Pancreas (tissue), 10 donors: ENCODE measurements at regions not wholly inside any gene's neighbourhood (a gene's known extent, or its start where the extent isn't known, plus 50 kb on each side); places are given as distances from the start of the nearest gene placed in this dataset.

Source experiments
- ATAC-seq, 4 donors: fragments of 200-7000 bp; cut with Tn5 transposase; one replicate each; pipeline versions ENCODE4 v1.8.0 to v1.9.1; 2020; ENCODE audit warnings: mild to moderate bottlenecking in 4 of 4, moderate library complexity in 4 of 4
- DNase-seq, 6 donors: peaks; one replicate each; pipeline ENCODE4 v3.0.0-alpha.2; 2020
- FAIRE-seq: peaks from 2 replicates; lab custom pipeline; 2012; peaks lifted over from hg19 to GRCh38; lab: Jason Lieb, UNC
- H3K27ac ChIP-seq, 4 donors: fragments of 200-600 bp; sonication (generic); 1 replicate in 3 of 4; 2 replicates in 1 of 4; pipeline versions ENCODE4 v1.5.0 to v1.8.0; 2020
- H3K27me3 ChIP-seq, 4 donors: fragments of 200-600 bp; one replicate each; pipeline ENCODE4 v1.8.0; 2021
- H3K36me3 ChIP-seq, 3 donors: fragments of 200-600 bp; sonication (generic) in 1 of 3; one replicate each; pipeline versions ENCODE4 v1.5.0 to v1.8.0; 2020 to 2021
- H3K4me1 ChIP-seq, 3 donors: fragments of 200-600 bp; one replicate each; pipeline ENCODE4 v1.8.0; 2021
- H3K4me3 ChIP-seq, 4 donors: fragments of 200-600 bp; sonication (generic) in 2 of 4; one replicate each; pipeline versions ENCODE4 v1.5.0 to v1.8.0; 2020 to 2021
- H3K9me3 ChIP-seq, 4 donors: fragments of 200-600 bp; one replicate each; pipeline ENCODE4 v1.8.0; 2021
- WGBS, 2 donors: extraction: QIAGEN DNeasy Blood & Tissue Kit; methylation state at CpG; one replicate each; pipeline ENCODE4 v1.1.7; 2013; 5-methylcytosine and 5-hydroxymethylcytosine counted together
- intact Hi-C, 3 donors: fragments of 100-400 bp; cut with DNase I; formaldehyde crosslinking; loops; one replicate each; pipeline versions ENCODE4 v1.11.1 to v1.14.2; 2022
- TF ChIP-seq, protein P1 (sequence below), 4 donors: fragments of 200-600 bp; sonication (generic) in 3 of 4; IDR thresholded peaks; one replicate each; pipeline versions ENCODE4 v1.5.0 to v1.8.0; 2021; ENCODE audit warnings: antibody characterized with exemption in 4 of 4
- donor health status: healthy with polysubstance abuse.
- donor health status: DM: no; HTN: no; CAD: no; lungs with moderate emphysema.
- donor health status: DM: no; HTN: no; CAD: no.
- donor health status: control.
- donor health status: control.
- donor health status: Bipolar disorder and iron deficiency.
- donor health status: DM: yes; HTN: yes; CAD: no.
- donor health status: DM: no; HTN: no; CAD: no.
- donor health status: DM: no; HTN: no; CAD: no.
- donor health status: DM: yes; HTN: yes; CAD: no.

DNA sequence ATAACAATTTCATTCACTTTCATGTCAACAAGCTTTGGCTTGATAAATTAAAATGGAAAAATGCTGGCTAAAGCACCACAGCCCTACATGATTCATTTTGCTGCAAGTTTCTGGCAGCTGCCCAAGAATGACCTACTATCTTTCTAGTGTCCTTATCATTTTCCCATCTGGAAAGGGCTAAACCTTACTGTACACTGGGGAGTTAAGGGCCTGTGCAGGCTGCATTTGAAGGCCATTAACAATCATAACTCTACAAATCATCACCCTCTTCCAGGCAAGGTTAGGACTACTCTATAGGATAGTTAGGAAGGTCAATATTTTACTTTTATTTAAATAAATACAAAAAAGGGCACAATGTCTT lies 579.7 kb upstream of the ZNF608 start:
- ATAC-seq (peak in 3 of 4 donors; percentile 58 to 80 (median 68)), FAIRE-seq (no peak), DNase-seq (peak in 3 of 6 donors; percentile 19 to 23 (median 23))
- H3K4me3 ChIP-seq = no peak overlapping the region
- no peaks in the 10 kb centered on the region for H3K36me3 ChIP-seq
- H3K9me3 ChIP-seq = no peaks in the 10 kb centered on the region
- no peaks in the 10 kb centered on the region for H3K27me3 ChIP-seq
- intact Hi-C loops = no loop called here
- H3K27ac ChIP-seq = no peak overlapping the region
- H3K4me1 ChIP-seq = no peaks in the 10 kb centered on the region
- TF ChIP-seq, protein P1, sequence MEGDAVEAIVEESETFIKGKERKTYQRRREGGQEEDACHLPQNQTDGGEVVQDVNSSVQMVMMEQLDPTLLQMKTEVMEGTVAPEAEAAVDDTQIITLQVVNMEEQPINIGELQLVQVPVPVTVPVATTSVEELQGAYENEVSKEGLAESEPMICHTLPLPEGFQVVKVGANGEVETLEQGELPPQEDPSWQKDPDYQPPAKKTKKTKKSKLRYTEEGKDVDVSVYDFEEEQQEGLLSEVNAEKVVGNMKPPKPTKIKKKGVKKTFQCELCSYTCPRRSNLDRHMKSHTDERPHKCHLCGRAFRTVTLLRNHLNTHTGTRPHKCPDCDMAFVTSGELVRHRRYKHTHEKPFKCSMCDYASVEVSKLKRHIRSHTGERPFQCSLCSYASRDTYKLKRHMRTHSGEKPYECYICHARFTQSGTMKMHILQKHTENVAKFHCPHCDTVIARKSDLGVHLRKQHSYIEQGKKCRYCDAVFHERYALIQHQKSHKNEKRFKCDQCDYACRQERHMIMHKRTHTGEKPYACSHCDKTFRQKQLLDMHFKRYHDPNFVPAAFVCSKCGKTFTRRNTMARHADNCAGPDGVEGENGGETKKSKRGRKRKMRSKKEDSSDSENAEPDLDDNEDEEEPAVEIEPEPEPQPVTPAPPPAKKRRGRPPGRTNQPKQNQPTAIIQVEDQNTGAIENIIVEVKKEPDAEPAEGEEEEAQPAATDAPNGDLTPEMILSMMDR (IDR thresholded peaks at IDR 0.05) = no peak

DNA sequence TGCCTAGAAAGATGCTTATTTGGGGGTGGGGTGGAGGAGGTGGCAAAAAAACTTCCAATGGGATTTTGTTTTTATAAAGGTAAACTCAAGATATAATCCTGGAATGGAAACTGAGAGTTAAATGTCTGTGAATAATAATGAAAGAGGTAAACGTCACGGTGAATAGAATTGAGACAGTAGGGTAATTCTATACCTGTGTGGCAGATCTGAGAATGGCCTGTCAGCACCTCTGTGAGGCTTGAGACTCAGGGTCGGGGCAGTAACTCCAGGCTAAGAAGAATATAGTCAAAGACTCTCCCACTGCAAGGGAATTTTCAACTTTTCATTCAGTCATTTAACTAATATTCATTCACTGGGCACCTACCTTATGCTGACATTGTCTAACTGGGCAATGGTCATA lies 581.2 kb upstream of the ZNF608 start:
- Histone ChIP-seq H3K4me3 (no peak overlapping the region), H3K27me3 (no peaks in the 10 kb centered on the region), H3K27ac (no peak overlapping the region), H3K4me1 (no peaks in the 10 kb centered on the region), H3K36me3 (no peaks in the 10 kb centered on the region), H3K9me3 (no peaks in the 10 kb centered on the region)
- DNase-seq (no peak), ATAC-seq (no peak), FAIRE-seq (no peak)
- WGBS, 2 donors = 89 to 90% methylated on average over 3 of the region's 3 CpGs
- intact Hi-C loops = no loop called here
- TF ChIP-seq, protein P1 (IDR thresholded peaks at IDR 0.05) = no peak

DNA sequence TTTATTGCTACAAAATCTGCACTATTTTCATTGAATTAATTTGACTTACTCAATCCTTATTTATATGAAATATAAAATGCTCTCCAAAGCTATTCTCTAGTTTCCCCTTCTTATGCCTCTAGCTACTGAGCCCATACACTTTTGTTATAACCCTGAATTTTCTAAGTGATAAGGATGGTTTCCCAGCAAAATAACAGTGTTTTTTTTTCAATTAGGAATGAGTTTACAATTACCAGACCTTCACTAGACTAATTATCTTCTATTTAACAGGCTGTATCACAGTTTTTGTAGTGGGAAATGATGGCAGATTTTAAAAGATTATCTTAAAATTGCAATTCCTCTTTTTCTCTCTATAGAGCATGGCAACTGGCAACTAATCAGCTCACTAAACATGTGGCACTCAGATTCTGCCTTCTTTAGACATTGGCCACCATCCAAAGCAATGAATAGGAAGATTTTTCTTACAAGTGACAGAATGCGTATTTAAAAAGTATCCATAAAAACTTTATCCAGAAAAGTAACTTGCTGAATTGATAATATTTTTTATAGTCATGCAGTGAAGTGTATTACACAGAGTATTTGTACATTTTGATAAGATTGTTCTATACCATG lies 585.7 kb upstream of the ZNF608 start:
- DNase-seq (no peak), FAIRE-seq (no peak), ATAC-seq (no peak)
- Histone ChIP-seq H3K9me3 (no peaks in the 10 kb centered on the region), H3K4me1 (no peaks in the 10 kb centered on the region), H3K4me3 (no peak overlapping the region), H3K27ac (no peak overlapping the region), H3K36me3 (no peaks in the 10 kb centered on the region), H3K27me3 (no peaks in the 10 kb centered on the region)
- intact Hi-C loops = no loop called here
- WGBS, 2 donors = 58 to 74% methylated on average over 1 of the region's 1 CpG
- TF ChIP-seq, protein P1 (IDR thresholded peaks at IDR 0.05) = no peak

DNA sequence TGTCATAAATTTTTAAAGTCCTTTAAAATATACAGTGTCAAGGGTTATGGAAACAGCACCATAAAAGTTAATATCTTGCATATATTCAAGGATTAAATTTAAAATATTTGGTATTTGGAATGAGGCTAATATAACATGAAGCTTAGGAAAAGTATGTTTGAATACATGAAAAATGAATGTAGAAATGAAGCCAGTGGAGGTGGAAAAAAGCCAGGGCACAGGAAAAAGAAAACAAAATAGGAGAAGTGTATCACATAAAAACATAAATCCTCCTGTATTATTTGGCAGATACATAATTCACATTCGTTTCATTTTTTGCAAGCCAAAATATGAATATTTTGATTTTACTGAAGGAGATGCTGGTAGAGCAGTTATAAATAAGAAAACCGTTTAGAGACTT lies 587.0 kb upstream of the ZNF608 start:
- peak; percentile 32 for FAIRE-seq
- WGBS, 2 donors = 63 to 75% methylated on average over 2 of the region's 2 CpGs
- Histone ChIP-seq H3K36me3 (no peaks in the 10 kb centered on the region), H3K27ac (no peak overlapping the region), H3K9me3 (no peaks in the 10 kb centered on the region), H3K4me3 (no peak overlapping the region), H3K27me3 (no peaks in the 10 kb centered on the region), H3K4me1 (no peaks in the 10 kb centered on the region)
- ATAC-seq = no peak
- TF ChIP-seq, protein P1 (IDR thresholded peaks at IDR 0.05) = no peak
- DNase-seq = no peak
- intact Hi-C loops = no loop called here

DNA sequence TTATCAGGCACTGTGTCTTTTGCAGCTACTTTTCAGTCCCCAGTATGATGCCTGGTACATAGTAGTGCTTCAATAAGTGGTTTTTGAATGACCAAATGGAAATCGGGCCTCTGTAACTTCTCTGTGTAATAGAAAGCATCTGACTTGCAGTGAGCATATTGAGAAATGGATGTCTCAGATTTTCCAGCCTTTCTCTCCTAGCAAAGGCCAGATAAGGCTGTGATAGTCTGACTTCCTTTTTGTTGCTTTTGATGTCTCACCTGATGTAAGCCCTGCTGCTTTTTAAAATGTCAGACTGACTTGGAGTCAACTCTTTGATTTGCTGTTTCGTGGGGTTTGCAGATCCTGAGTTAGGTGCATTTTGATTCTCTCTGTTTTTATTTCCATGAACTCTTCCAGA lies 590.0 kb upstream of the ZNF608 start:
- 40 to 47% methylated on average over 2 of the region's 2 CpGs for WGBS, 2 donors
- ATAC-seq (no peak), FAIRE-seq (no peak), DNase-seq (no peak)
- Histone ChIP-seq H3K36me3 (no peaks in the 10 kb centered on the region), H3K4me3 (no peak overlapping the region), H3K4me1 (no peaks in the 10 kb centered on the region), H3K9me3 (no peaks in the 10 kb centered on the region), H3K27ac (no peak overlapping the region), H3K27me3 (no peaks in the 10 kb centered on the region)
- TF ChIP-seq, protein P1 (IDR thresholded peaks at IDR 0.05) = no peak
- intact Hi-C loops = no loop called here
